ENCODE measurements at regions not wholly inside any gene's neighbourhood (a gene's known extent, or its start where the extent isn't known, plus 50 kb on each side); places are given as distances from the start of the nearest gene placed in this dataset.

DNA sequence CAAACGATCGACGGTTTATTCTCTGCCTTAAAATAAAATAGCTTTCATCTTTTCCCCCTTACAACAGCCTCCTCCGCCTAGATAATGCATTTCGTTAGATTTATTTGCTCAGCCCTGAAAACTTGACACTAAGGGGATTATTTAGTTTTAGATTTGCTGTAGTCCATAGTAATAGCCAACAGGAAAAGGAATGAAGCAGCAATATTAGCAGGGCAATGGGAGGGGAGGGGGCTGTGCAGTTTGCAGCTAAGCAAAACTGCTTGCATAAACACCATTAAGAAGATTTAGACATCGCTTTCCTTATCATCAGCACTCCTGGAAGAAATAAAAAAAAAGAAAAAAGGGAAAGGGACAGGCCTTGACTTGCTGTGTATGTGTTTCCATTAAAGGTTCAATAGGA, 286.5 kb upstream of the SOX14 start:
- intact Hi-C loops (cut with DNase I; ENCODE audit: low total_unique reads) = no loop called here
- H3K4me1 ChIP-seq = no peaks in the 10 kb centered on the region
- DNase-seq = no peak
- peaks cover 0 to 25% (median 10%) of the 10 kb centered on the region in 8 donors for H3K9me3 ChIP-seq
- WGBS, 5 donors = 73 to 86% (median 81%) methylated on average over 6 of the region's 6 CpGs
- H3K27ac ChIP-seq = no peak overlapping the region
- no peak overlapping the region for H3K4me3 ChIP-seq
- TF ChIP-seq POLR2A (IDR thresholded peaks at IDR 0.05) (no peak), CTCF (IDR thresholded peaks at IDR 0.05 in 8 of 11, conservative IDR thresholded peaks at IDR 0.05 in 3 of 11) (no peak), POLR2AphosphoS5 (IDR thresholded peaks at IDR 0.05) (no peak)
- no peaks in the 10 kb centered on the region for H3K27me3 ChIP-seq (replicated peaks in 1 of 7)
- no peaks in the 10 kb centered on the region for H3K36me3 ChIP-seq

DNA sequence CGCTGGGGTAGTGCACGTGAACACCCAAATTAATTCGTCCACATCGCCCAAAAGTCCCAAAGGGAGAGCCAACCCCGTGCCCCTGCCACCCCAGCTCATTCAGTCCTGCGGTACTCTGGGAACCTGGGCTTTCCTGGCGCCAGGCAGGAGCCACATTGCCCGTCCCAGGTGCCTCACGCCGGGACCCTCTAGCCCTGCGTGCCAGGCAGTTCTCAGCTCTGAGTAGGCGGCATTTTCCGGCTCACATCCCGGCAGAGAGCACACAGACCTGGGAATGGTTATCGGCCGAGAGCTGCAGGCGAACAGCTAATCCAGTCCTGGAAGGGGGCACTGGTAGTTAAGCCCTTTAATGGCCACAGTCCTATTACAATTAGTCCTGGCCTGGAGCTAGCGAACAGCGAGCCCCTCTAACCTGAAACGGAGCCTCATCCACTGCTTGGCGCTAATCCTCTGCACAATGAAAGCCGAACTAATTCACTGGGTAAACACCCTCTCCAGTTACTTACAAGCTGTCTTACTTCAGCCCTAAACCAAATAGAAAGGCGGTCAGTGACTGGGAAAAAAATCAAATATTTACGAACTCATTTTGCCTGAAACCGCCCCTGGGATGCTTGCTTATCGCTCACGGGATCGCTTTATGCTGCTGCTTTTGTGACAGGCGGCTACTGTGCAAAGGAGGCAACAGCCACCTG, 254.6 kb upstream of the SOX14 start:
- no peak for DNase-seq
- H3K9me3 ChIP-seq = peaks cover 0 to 25% (median 8%) of the 10 kb centered on the region in 8 donors
- no peak overlapping the region for H3K27ac ChIP-seq
- WGBS, 5 donors = 63 to 84% (median 71%) methylated on average over 26 to 29 of the region's 29 CpGs
- no peaks in the 10 kb centered on the region for H3K4me1 ChIP-seq
- H3K36me3 ChIP-seq = no peaks in the 10 kb centered on the region
- no peaks in the 10 kb centered on the region for H3K27me3 ChIP-seq (replicated peaks in 1 of 7)
- intact Hi-C loops (cut with DNase I; ENCODE audit: low total_unique reads) = no loop called here
- H3K4me3 ChIP-seq = no peak overlapping the region
- no peak for TF ChIP-seq POLR2A (IDR thresholded peaks at IDR 0.05)

DNA sequence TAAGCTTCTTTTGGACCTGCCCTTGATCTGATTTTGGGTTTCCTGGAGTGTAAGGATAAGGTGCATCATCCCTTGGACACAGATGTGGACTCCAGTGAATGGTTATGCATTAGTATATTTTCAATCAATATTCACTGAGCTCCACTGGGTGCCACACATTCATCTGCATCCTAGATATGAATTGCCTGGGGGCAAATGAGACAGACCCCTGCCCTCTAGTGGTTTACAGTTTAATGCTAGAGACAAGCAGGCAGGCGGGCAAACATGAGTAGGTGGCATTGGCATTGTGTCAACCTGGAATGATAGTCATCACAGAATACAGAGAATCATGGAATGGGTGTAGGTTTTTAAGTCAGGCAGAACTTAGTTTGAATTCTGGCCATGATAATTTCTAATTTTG, 252.5 kb upstream of the SOX14 start:
- intact Hi-C loops (cut with DNase I; ENCODE audit: low total_unique reads) = no loop called here
- H3K9me3 ChIP-seq = peaks cover 0 to 8% (median 2%) of the 10 kb centered on the region in 8 donors
- TF ChIP-seq POLR2A (IDR thresholded peaks at IDR 0.05) (no peak), CTCF (IDR thresholded peaks at IDR 0.05 in 8 of 11, conservative IDR thresholded peaks at IDR 0.05 in 3 of 11) (no peak), POLR2AphosphoS5 (IDR thresholded peaks at IDR 0.05) (no peak)
- no peaks in the 10 kb centered on the region for H3K4me1 ChIP-seq
- no peak overlapping the region for H3K4me3 ChIP-seq
- 67 to 92% (median 89%) methylated on average over 1 of the region's 1 CpG for WGBS, 5 donors
- DNase-seq = no peak
- no peak overlapping the region for H3K27ac ChIP-seq
- H3K27me3 ChIP-seq (replicated peaks in 1 of 7) = no peaks in the 10 kb centered on the region
- no peaks in the 10 kb centered on the region for H3K36me3 ChIP-seq

GRCh38 chr3:137514853-137515252, 249.3 kb upstream of the SOX14 start:
- WGBS, 5 donors = 38 to 69% (median 44%) methylated on average over 2 of the region's 2 CpGs
- intact Hi-C loops (cut with DNase I; ENCODE audit: low total_unique reads) = no loop called here
- Histone ChIP-seq H3K36me3 (no peaks in the 10 kb centered on the region), H3K27ac (no peak overlapping the region), H3K4me3 (no peak overlapping the region), H3K27me3 (replicated peaks in 1 of 7) (no peaks in the 10 kb centered on the region), H3K9me3 (peaks cover 0 to 8% (median under 1%) of the 10 kb centered on the region in 8 donors), H3K4me1 (no peaks in the 10 kb centered on the region)
- no peak for TF ChIP-seq POLR2AphosphoS5 (IDR thresholded peaks at IDR 0.05)
- no peak for TF ChIP-seq POLR2A (IDR thresholded peaks at IDR 0.05)
- no peak for TF ChIP-seq CTCF (IDR thresholded peaks at IDR 0.05 in 8 of 11, conservative IDR thresholded peaks at IDR 0.05 in 3 of 11)
- DNase-seq = no peak
